MM.1S (cell line): ENCODE measurements at regions not wholly inside any gene's neighbourhood (a gene's known extent, or its start where the extent isn't known, plus 50 kb on each side); places are given as distances from the start of the nearest gene placed in this dataset.

Source experiments
- DNase-seq: peaks from one replicate; pipeline ENCODE4 v3.0.0-alpha.2; 2015
- H2AFZ ChIP-seq: fragments of 300-600 bp; sonication (generic); 2 replicates; pipeline ENCODE4 v1.6.0; 2016; ENCODE audit warnings: antibody characterized with exemption, low read length
- H3F3A ChIP-seq: fragments of 300-600 bp; sonication (generic); 2 replicates; pipeline ENCODE4 v1.6.1; 2016; ENCODE audit warnings: mild to moderate bottlenecking, antibody characterized with exemption, low read length, moderate library complexity, mixed read lengths; ENCODE audit not compliant: insufficient read depth
- H3K27ac ChIP-seq: fragments of 300-600 bp; sonication (generic); 2 replicates; pipeline ENCODE4 v1.5.1; 2016; ENCODE audit warnings: mild to moderate bottlenecking, low read length
- H3K27me3 ChIP-seq: fragments of 300-600 bp; sonication (generic); replicated peaks from 2 replicates; pipeline ENCODE4 v1.6.0; 2016; ENCODE audit warnings: low read length; ENCODE audit not compliant: insufficient read depth
- H3K36me3 ChIP-seq: fragments of 300-600 bp; sonication (generic); replicated peaks from 2 replicates; pipeline ENCODE4 v1.6.1; 2016; ENCODE audit warnings: mild to moderate bottlenecking, low read length, mixed read lengths; ENCODE audit not compliant: insufficient read depth
- H3K4me1 ChIP-seq: fragments of 300-600 bp; sonication (generic); 2 replicates; pipeline ENCODE4 v1.6.1; 2016; ENCODE audit warnings: low read length, mixed read lengths
- H3K4me2 ChIP-seq: fragments of 300-600 bp; sonication (generic); 2 replicates; pipeline ENCODE4 v1.6.0; 2016; ENCODE audit warnings: low read depth, low read length
- H3K4me3 ChIP-seq: fragments of 300-600 bp; sonication (generic); 2 replicates; pipeline ENCODE4 v1.5.1; 2016; ENCODE audit warnings: low read length, mixed read lengths
- H3K79me2 ChIP-seq: fragments of 300-600 bp; sonication (generic); 2 replicates; pipeline ENCODE4 v1.6.1; 2016; ENCODE audit warnings: mixed run types, low read length, mixed read lengths
- H3K9ac ChIP-seq: fragments of 300-600 bp; sonication (generic); 2 replicates; pipeline ENCODE4 v1.6.1; 2016; ENCODE audit warnings: low read length, mixed read lengths
- H3K9me2 ChIP-seq: fragments of 300-600 bp; sonication (generic); replicated peaks from 2 replicates; pipeline ENCODE4 v1.6.1; 2016; ENCODE audit warnings: mild to moderate bottlenecking, low read length, mixed read lengths; ENCODE audit not compliant: insufficient read depth
- H3K9me3 ChIP-seq: fragments of 300-600 bp; sonication (generic); replicated peaks from 2 replicates; pipeline ENCODE4 v1.6.1; 2016; ENCODE audit warnings: mild to moderate bottlenecking, low read length, mixed read lengths; ENCODE audit not compliant: insufficient read depth
- H4K20me1 ChIP-seq: fragments of 300-600 bp; sonication (generic); 2 replicates; pipeline ENCODE4 v1.6.1; 2016; ENCODE audit warnings: mild to moderate bottlenecking, low read length, moderate library complexity, mixed read lengths; ENCODE audit not compliant: insufficient read depth
- EZH2 ChIP-seq: fragments of 300-600 bp; sonication (generic); optimal IDR thresholded peaks from 2 replicates; pipeline ENCODE3; 2017; ENCODE audit warnings: low read depth, mild to moderate bottlenecking, antibody characterized with exemption, low read length, mixed read lengths
- EZH2phosphoT487 ChIP-seq: fragments of 300-600 bp; sonication (generic); IDR thresholded peaks from 2 replicates; pipeline ENCODE4 v1.6.1; 2018; ENCODE audit warnings: antibody characterized with exemption, low read length
- TF ChIP-seq, protein P1 (sequence below): fragments of 300-600 bp; sonication (generic); IDR thresholded peaks from 2 replicates; pipeline ENCODE4 v1.5.1; 2016; ENCODE audit warnings: antibody characterized with exemption, low read length, mixed read lengths

DNA sequence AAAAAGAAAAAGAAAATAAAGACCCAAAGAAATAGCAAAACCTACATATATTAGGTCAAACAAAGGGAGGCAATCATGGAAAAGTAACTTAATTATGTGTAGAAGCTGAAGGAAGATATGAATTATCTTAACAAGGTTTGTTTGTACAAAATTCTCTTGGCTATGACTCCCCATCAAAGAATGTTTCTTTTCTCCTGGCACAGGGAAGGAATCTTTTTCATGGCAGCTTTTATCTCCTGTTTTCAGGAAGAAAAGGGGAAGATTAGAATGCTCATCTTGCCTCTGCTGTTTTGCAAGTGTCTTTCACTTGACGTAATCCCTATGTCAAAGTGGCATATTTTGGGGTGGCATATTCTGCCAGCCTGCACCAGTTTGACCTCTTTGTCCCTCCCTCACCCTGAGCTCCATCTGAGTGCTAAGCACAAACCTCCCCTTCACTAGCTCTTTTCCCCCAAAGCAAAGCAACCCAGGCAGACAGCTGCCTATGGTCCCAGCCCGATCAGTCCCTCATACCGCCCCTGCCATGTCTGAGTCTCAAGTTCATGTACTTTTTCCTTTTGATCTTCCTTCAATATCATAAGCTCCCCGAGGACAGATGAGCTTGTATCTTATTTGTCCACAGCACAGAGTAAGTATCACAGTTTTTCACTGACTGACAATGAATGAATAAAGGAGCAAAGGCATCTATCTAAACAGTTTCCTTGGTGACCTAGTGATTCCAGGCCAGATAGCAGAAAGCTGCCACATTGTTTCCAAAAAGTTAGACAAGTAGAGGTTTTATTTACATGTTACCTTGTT, 242.8 kb upstream of the ANKRD55 start:
- Histone ChIP-seq H3K9me2 (no peaks in the 10 kb centered on the region), H3K4me1 (peaks cover 15% of the 10 kb centered on the region), H3F3A (peaks cover 19% of the 10 kb centered on the region), H3K9me3 (no peaks in the 10 kb centered on the region), H3K9ac (no peak overlapping the region), H3K36me3 (no peaks in the 10 kb centered on the region), H3K4me3 (no peak overlapping the region), H3K79me2 (no peaks in the 10 kb centered on the region), H3K27ac (no peak overlapping the region), H2AFZ (no peak overlapping the region), H3K4me2 (no peak overlapping the region), H4K20me1 (no peaks in the 10 kb centered on the region), H3K27me3 (no peaks in the 10 kb centered on the region)
- DNase-seq, result no peak
- TF ChIP-seq EZH2phosphoT487, result no peak
- TF ChIP-seq, protein P1, sequence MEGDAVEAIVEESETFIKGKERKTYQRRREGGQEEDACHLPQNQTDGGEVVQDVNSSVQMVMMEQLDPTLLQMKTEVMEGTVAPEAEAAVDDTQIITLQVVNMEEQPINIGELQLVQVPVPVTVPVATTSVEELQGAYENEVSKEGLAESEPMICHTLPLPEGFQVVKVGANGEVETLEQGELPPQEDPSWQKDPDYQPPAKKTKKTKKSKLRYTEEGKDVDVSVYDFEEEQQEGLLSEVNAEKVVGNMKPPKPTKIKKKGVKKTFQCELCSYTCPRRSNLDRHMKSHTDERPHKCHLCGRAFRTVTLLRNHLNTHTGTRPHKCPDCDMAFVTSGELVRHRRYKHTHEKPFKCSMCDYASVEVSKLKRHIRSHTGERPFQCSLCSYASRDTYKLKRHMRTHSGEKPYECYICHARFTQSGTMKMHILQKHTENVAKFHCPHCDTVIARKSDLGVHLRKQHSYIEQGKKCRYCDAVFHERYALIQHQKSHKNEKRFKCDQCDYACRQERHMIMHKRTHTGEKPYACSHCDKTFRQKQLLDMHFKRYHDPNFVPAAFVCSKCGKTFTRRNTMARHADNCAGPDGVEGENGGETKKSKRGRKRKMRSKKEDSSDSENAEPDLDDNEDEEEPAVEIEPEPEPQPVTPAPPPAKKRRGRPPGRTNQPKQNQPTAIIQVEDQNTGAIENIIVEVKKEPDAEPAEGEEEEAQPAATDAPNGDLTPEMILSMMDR, result no peak
- no peak for TF ChIP-seq EZH2

DNA sequence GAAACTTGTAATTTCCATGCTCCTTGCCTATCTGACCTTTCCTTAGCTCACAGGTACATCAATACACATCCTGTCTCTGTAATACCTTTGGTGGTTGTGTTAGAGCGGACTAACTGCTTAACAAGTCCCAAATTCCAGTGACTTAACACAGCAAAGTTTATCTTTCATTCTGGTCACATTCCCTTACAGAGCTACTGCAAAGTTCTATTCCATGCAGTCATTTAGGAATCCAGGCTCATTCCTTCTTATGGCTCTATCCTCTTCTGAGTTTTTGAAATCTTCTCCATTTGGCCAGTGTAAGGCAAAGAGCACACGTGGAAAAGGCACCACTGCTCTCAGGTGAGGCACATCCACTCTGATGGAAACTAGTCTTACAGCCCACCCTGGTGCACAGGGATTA, 238.6 kb upstream of the ANKRD55 start:
- Histone ChIP-seq H3K4me3 (no peak overlapping the region), H3K9me3 (no peaks in the 10 kb centered on the region), H3K36me3 (no peaks in the 10 kb centered on the region), H3K27me3 (no peaks in the 10 kb centered on the region), H2AFZ (no peak overlapping the region), H3K27ac (no peak overlapping the region), H3K9ac (no peak overlapping the region), H3K9me2 (no peaks in the 10 kb centered on the region), H3K4me1 (no peaks in the 10 kb centered on the region), H4K20me1 (no peaks in the 10 kb centered on the region), H3F3A (no peaks in the 10 kb centered on the region), H3K79me2 (no peaks in the 10 kb centered on the region), H3K4me2 (no peak overlapping the region)
- TF ChIP-seq EZH2 (no peak), EZH2phosphoT487 (no peak)
- TF ChIP-seq, protein P1, result no peak
- no peak for DNase-seq

DNA sequence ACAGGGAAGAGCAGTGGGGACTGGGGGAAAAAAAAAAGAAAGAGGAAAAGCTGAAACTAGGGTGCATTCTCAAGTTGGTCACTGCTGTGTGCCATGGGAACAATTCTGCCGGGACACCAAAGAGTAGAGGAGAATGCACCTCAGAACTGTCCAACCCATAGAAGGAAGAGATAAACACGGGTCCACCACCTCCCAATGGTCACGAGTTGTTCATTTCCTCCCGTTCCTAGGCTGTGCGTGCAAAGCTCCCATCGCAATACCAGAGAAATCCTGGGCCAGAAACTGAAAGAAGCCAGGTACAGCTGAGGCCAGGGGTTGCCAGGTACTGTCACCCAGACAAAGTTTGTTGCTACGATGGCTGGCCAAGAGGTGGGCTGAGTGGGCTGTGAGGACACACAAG, 236.9 kb upstream of the ANKRD55 start:
- no peak overlapping the region for H3K4me2 ChIP-seq
- H3K27me3 ChIP-seq, result no peaks in the 10 kb centered on the region
- H3K9me3 ChIP-seq, result no peaks in the 10 kb centered on the region
- no peak overlapping the region for H3K9ac ChIP-seq
- no peak overlapping the region for H2AFZ ChIP-seq
- no peak for DNase-seq
- H4K20me1 ChIP-seq, result no peaks in the 10 kb centered on the region
- no peaks in the 10 kb centered on the region for H3F3A ChIP-seq
- H3K36me3 ChIP-seq, result no peaks in the 10 kb centered on the region
- TF ChIP-seq EZH2phosphoT487 (no peak), EZH2 (no peak)
- TF ChIP-seq, protein P1, result no peak
- H3K9me2 ChIP-seq, result no peaks in the 10 kb centered on the region
- no peaks in the 10 kb centered on the region for H3K79me2 ChIP-seq
- H3K27ac ChIP-seq, result no peak overlapping the region
- no peaks in the 10 kb centered on the region for H3K4me1 ChIP-seq
- no peak overlapping the region for H3K4me3 ChIP-seq
